Brain microvascular endothelial cell (primary cell): ENCODE measurements at regions not wholly inside any gene's neighbourhood (a gene's known extent, or its start where the extent isn't known, plus 50 kb on each side); places are given as distances from the start of the nearest gene placed in this dataset.
"Not testable (repeated sequence)": the region's sequence is repeated elsewhere in the genome, so short reads cannot be mapped to it uniquely, and the experiment has no call there.

Experiments used
- DNase-seq: peaks from one replicate; pipeline ENCODE4 v3.0.0-alpha.2; 2020
- H3K27ac ChIP-seq: fragments of 250-450 bp; sonication (Bioruptor Pico); 2 replicates; pipeline ENCODE4 v1.5.1; 2020; ENCODE audit warnings: mild to moderate bottlenecking, moderate library complexity
- H3K27me3 ChIP-seq: fragments of 250-450 bp; sonication (Bioruptor Pico); replicated peaks from 2 replicates; pipeline ENCODE4 v1.5.1; 2020; ENCODE audit warnings: mild to moderate bottlenecking
- H3K36me3 ChIP-seq: fragments of 250-450 bp; sonication (Bioruptor Pico); replicated peaks from 2 replicates; pipeline ENCODE4 v1.5.1; 2020; ENCODE audit warnings: mild to moderate bottlenecking
- H3K4me3 ChIP-seq: 2 replicates; pipeline ENCODE4 v1.5.1; 2011; ENCODE audit warnings: low read depth, mild to moderate bottlenecking, control low read depth, low read length, moderate library complexity
- CTCF ChIP-seq: IDR thresholded peaks from 2 replicates; pipeline ENCODE4 v1.5.1; 2011; ENCODE audit warnings: low read depth, mild to moderate bottlenecking, moderate library complexity, low read length, control low read depth, inconsistent platforms; ENCODE audit errors: missing control alignments
- in situ Hi-C: cut with HindIII; loops from 2 replicates; pipeline ENCODE4 v1.10.0; 2017; ENCODE audit warnings: low sequenced_read_pairs, low pct_ligation_motif_present

GRCh38 chr4:189845145-189845846, 95.4 kb upstream of the FRG1 start:
- no peak overlapping the region for H3K4me3 ChIP-seq
- H3K36me3 ChIP-seq: no peaks in the 10 kb centered on the region
- H3K27me3 ChIP-seq: no peaks in the 10 kb centered on the region
- H3K27ac ChIP-seq: no peak overlapping the region
- DNase-seq: no peak
- in situ Hi-C loops: no loop called here
- TF ChIP-seq CTCF: no peak

- in situ Hi-C loops, DNase-seq, H3K4me3 ChIP-seq, H3K36me3 ChIP-seq, H3K27me3 ChIP-seq, H3K27ac ChIP-seq: not testable (repeated sequence)
These were observed 94.6 kb upstream of the FRG1 start for GRCh38 chr4:189846094-189846493.

GRCh38 chr4:189846608-189847007, 94.1 kb upstream of the FRG1 start:
- H3K27ac ChIP-seq, H3K36me3 ChIP-seq, H3K4me3 ChIP-seq, DNase-seq, H3K27me3 ChIP-seq, in situ Hi-C loops: not testable (repeated sequence)

GRCh38 chr4:189848672-189849071, 92.0 kb upstream of the FRG1 start:
- H3K27me3 ChIP-seq, H3K4me3 ChIP-seq, H3K36me3 ChIP-seq, DNase-seq, H3K27ac ChIP-seq, in situ Hi-C loops: not testable (repeated sequence)

- in situ Hi-C loops: no loop called here
- TF ChIP-seq CTCF: no peak
These were observed 90.3 kb upstream of the FRG1 start for GRCh38 chr4:189850239-189850856.

GRCh38 chr4:189858435-189858834, 82.2 kb upstream of the FRG1 start:
- no peak for TF ChIP-seq CTCF
- H3K27me3 ChIP-seq: no peaks in the 10 kb centered on the region
- DNase-seq: no peak
- in situ Hi-C loops: no loop called here
- no peaks in the 10 kb centered on the region for H3K36me3 ChIP-seq
- no peak overlapping the region for H3K27ac ChIP-seq
- no peak overlapping the region for H3K4me3 ChIP-seq

More at GRCh38 chr4:189850239-189850856, 90.3 kb upstream of the FRG1 start:
- H3K27ac ChIP-seq: no peak overlapping the region
- DNase-seq: no peak
- H3K36me3 ChIP-seq: no peaks in the 10 kb centered on the region
- no peak overlapping the region for H3K4me3 ChIP-seq
- no peaks in the 10 kb centered on the region for H3K27me3 ChIP-seq

GRCh38 chr4:189861101-189861500, 79.6 kb upstream of the FRG1 start:
- DNase-seq: no peak
- H3K27me3 ChIP-seq: no peaks in the 10 kb centered on the region
- TF ChIP-seq CTCF: no peak
- no peaks in the 10 kb centered on the region for H3K36me3 ChIP-seq
- in situ Hi-C loops: no loop called here
- no peak overlapping the region for H3K4me3 ChIP-seq
- H3K27ac ChIP-seq: no peak overlapping the region
